SK-N-SH treated with all-trans-retinoic acid at 6 μM for 48 hours (cell line): ENCODE measurements at regions not wholly inside any gene's neighbourhood (a gene's known extent, or its start where the extent isn't known, plus 50 kb on each side); places are given as distances from the start of the nearest gene placed in this dataset.
A peak's percentile ranks its signal among the peaks of the same experiment; 100 is the strongest.

Experiments
- ATAC-seq: fragments of 200-7000 bp; cut with Tn5 transposase; 3 replicates; pipeline ENCODE4 v1.9.1; 2020; ENCODE audit warnings: mild to moderate bottlenecking, moderate library complexity
- ARNTL ChIP-seq: fragments of 450-650 bp; formaldehyde crosslinking; IDR thresholded peaks from 2 replicates; pipeline ENCODE4 v1.5.0; 2020; ENCODE audit warnings: low read depth, mild to moderate bottlenecking, moderate library complexity, borderline replicate concordance
- BACH2 ChIP-seq: fragments of 250-450 bp; sonication (Bioruptor Pico); IDR thresholded peaks from 2 replicates; pipeline ENCODE4 v1.9.0; 2021; ENCODE audit warnings: mild to moderate bottlenecking, borderline replicate concordance
- CREB5 ChIP-seq: fragments of 250-450 bp; sonication (Bioruptor Pico); IDR thresholded peaks from 2 replicates; pipeline ENCODE4 v1.5.1; 2020; ENCODE audit warnings: low read depth, mild to moderate bottlenecking, moderate library complexity
- CSDC2 ChIP-seq: fragments of 250-450 bp; sonication (Bioruptor Pico); IDR thresholded peaks from 2 replicates; pipeline ENCODE4 v1.5.0; 2020; ENCODE audit warnings: mild to moderate bottlenecking, moderate library complexity
- CSRNP3 ChIP-seq: fragments of 250-450 bp; sonication (Bioruptor Pico); IDR thresholded peaks from 2 replicates; pipeline ENCODE4 v1.5.1; 2021; ENCODE audit warnings: mild to moderate bottlenecking, moderate library complexity
- ESRRG ChIP-seq: fragments of 250-450 bp; sonication (Bioruptor Pico); IDR thresholded peaks from 2 replicates; pipeline ENCODE4 v1.6.1; 2021; ENCODE audit warnings: mild to moderate bottlenecking
- GLIS3 ChIP-seq: fragments of 250-450 bp; sonication (Bioruptor Pico); IDR thresholded peaks from 2 replicates; pipeline ENCODE4 v1.5.0; 2020; ENCODE audit warnings: mild to moderate bottlenecking, moderate library complexity
- OSR1 ChIP-seq: fragments of 250-450 bp; sonication (Bioruptor Pico); IDR thresholded peaks from 2 replicates; pipeline ENCODE4 v1.8.0; 2022; ENCODE audit warnings: moderate library complexity, mild to moderate bottlenecking, inconsistent platforms
- PATZ1 ChIP-seq: fragments of 250-450 bp; sonication (Bioruptor Pico); IDR thresholded peaks from 2 replicates; pipeline ENCODE4 v1.8.0; 2020; ENCODE audit warnings: mild to moderate bottlenecking, moderate library complexity, borderline replicate concordance
- POU6F1 ChIP-seq: fragments of 250-450 bp; sonication (Bioruptor Pico); IDR thresholded peaks from 2 replicates; pipeline ENCODE4 v1.8.0; 2021; ENCODE audit warnings: low read depth, mild to moderate bottlenecking, moderate library complexity, borderline replicate concordance
- PPARA ChIP-seq: fragments of 250-450 bp; sonication (Bioruptor Pico); IDR thresholded peaks from 2 replicates; pipeline ENCODE4 v1.5.0; 2020; ENCODE audit warnings: mild to moderate bottlenecking, borderline replicate concordance
- RARB ChIP-seq: fragments of 250-450 bp; sonication (Bioruptor Pico); IDR thresholded peaks from 2 replicates; pipeline ENCODE4 v1.8.0; 2021; ENCODE audit warnings: mild to moderate bottlenecking, moderate library complexity
- SNAI2 ChIP-seq: fragments of 250-450 bp; sonication (Bioruptor Pico); IDR thresholded peaks from 2 replicates; pipeline ENCODE4 v1.5.0; 2020; ENCODE audit warnings: mild to moderate bottlenecking, moderate library complexity
- TCF4 ChIP-seq: fragments of 250-450 bp; sonication (Bioruptor Pico); IDR thresholded peaks from 2 replicates; pipeline ENCODE4 v1.8.0; 2021; ENCODE audit warnings: mild to moderate bottlenecking, moderate library complexity, borderline replicate concordance
- TOX ChIP-seq: fragments of 250-450 bp; sonication (Bioruptor Pico); IDR thresholded peaks from 2 replicates; pipeline ENCODE4 v1.8.0; 2021; ENCODE audit warnings: mild to moderate bottlenecking, moderate library complexity, borderline replicate concordance
- TSHZ2 ChIP-seq: fragments of 250-450 bp; sonication (Bioruptor Pico); IDR thresholded peaks from 2 replicates; pipeline ENCODE4 v1.5.0; 2020; ENCODE audit warnings: mild to moderate bottlenecking, moderate library complexity
- ZC3H10 ChIP-seq: fragments of 250-450 bp; sonication (Bioruptor Pico); IDR thresholded peaks from 2 replicates; pipeline ENCODE4 v1.5.1; 2021; ENCODE audit warnings: mild to moderate bottlenecking, moderate library complexity
- ZFP3 ChIP-seq: fragments of 250-450 bp; sonication (Bioruptor Pico); IDR thresholded peaks from 2 replicates; pipeline ENCODE4 v1.5.0; 2020; ENCODE audit warnings: mild to moderate bottlenecking, moderate library complexity
- ZFP30 ChIP-seq: fragments of 450-650 bp; formaldehyde crosslinking; IDR thresholded peaks from 2 replicates; pipeline ENCODE4 v1.5.0; 2022; ENCODE audit warnings: mild to moderate bottlenecking, moderate library complexity
- ZNF565 ChIP-seq: fragments of 450-650 bp; formaldehyde crosslinking; conservative IDR thresholded peaks from 2 replicates; pipeline ENCODE4 v1.5.0; 2020; ENCODE audit warnings: low read depth, mild to moderate bottlenecking, moderate library complexity
- ZNF8 ChIP-seq: fragments of 450-650 bp; formaldehyde crosslinking; IDR thresholded peaks from 2 replicates; pipeline ENCODE4 v1.5.0; 2020; ENCODE audit warnings: mild to moderate bottlenecking, moderate library complexity

GRCh38 chr1:209187589-209187988 is 395.9 kb upstream of the CAMK1G start (continued):
- TF ChIP-seq CSRNP3 (CRISPR knock-in tag) (no peak), OSR1 (CRISPR knock-in tag) (no peak), ZFP3 (CRISPR knock-in tag) (no peak), ZFP30 (CRISPR knock-in tag) (no peak), TCF4 (CRISPR knock-in tag) (no peak), TSHZ2 (no peak), GLIS3 (CRISPR knock-in tag) (no peak), ZNF8 (no peak), ZC3H10 (CRISPR knock-in tag) (no peak), ESRRG (CRISPR knock-in tag) (no peak), TOX (CRISPR knock-in tag) (no peak), RARB (CRISPR knock-in tag) (no peak)

GRCh38 chr1:209190591-209191261 is 392.8 kb upstream of the CAMK1G start:
- TF ChIP-seq BACH2 (no peak), RARB (CRISPR knock-in tag) (no peak), GLIS3 (CRISPR knock-in tag) (no peak), TCF4 (CRISPR knock-in tag) (no peak), ZC3H10 (CRISPR knock-in tag) (peak; percentile 36; the same call in 1 of the 2 replicates), OSR1 (CRISPR knock-in tag) (no peak)

GRCh38 chr1:209191262-209191634 is 392.3 kb upstream of the CAMK1G start:
- ATAC-seq, result no peak
- TF ChIP-seq ZFP30 (CRISPR knock-in tag) (no peak), TOX (CRISPR knock-in tag) (no peak), GLIS3 (CRISPR knock-in tag) (no peak), ZNF8 (no peak), ARNTL (CRISPR knock-in tag) (no peak), ZC3H10 (CRISPR knock-in tag) (no peak), CSDC2 (no peak), RARB (CRISPR knock-in tag) (no peak), TCF4 (CRISPR knock-in tag) (no peak), BACH2 (no peak)

More at GRCh38 chr1:209190591-209191261, 392.8 kb upstream of the CAMK1G start:
- peak; percentile 98 for ATAC-seq

- no peak for ATAC-seq
- no peak for TF ChIP-seq ZNF8
- no peak for TF ChIP-seq ZNF565
- no peak for TF ChIP-seq ZFP3 (CRISPR knock-in tag)
- no peak for TF ChIP-seq ARNTL (CRISPR knock-in tag)
- TF ChIP-seq CSRNP3 (CRISPR knock-in tag), result no peak
- no peak for TF ChIP-seq POU6F1 (CRISPR knock-in tag)
- no peak for TF ChIP-seq TOX (CRISPR knock-in tag)
- no peak for TF ChIP-seq GLIS3 (CRISPR knock-in tag)
- TF ChIP-seq TCF4 (CRISPR knock-in tag), result no peak
- TF ChIP-seq ZC3H10 (CRISPR knock-in tag), result no peak
- no peak for TF ChIP-seq ESRRG (CRISPR knock-in tag)
- no peak for TF ChIP-seq PPARA (CRISPR knock-in tag)
- no peak for TF ChIP-seq CREB5 (CRISPR knock-in tag)
- TF ChIP-seq SNAI2, result no peak
- no peak for TF ChIP-seq PATZ1
These were observed 387.4 kb upstream of the CAMK1G start for GRCh38 chr1:209196140-209196539.
